22Rv1 (cell line): ENCODE measurements at regions not wholly inside any gene's neighbourhood (a gene's known extent, or its start where the extent isn't known, plus 50 kb on each side); places are given as distances from the start of the nearest gene placed in this dataset.

ENCODE experiments used
- H3K27ac ChIP-seq: fragments of 450-650 bp; 2 replicates; pipeline ENCODE4 v1.5.1; 2017
- ZFX ChIP-seq: fragments of 450-650 bp; IDR thresholded peaks from 2 replicates; pipeline ENCODE4 v1.6.1; 2017; ENCODE audit warnings: antibody characterized with exemption, borderline replicate concordance
- TF ChIP-seq, protein P1 (sequence below): fragments of 450-650 bp; IDR thresholded peaks from 2 replicates; pipeline ENCODE4 v1.5.1; 2017; ENCODE audit warnings: mild to moderate bottlenecking

DNA sequence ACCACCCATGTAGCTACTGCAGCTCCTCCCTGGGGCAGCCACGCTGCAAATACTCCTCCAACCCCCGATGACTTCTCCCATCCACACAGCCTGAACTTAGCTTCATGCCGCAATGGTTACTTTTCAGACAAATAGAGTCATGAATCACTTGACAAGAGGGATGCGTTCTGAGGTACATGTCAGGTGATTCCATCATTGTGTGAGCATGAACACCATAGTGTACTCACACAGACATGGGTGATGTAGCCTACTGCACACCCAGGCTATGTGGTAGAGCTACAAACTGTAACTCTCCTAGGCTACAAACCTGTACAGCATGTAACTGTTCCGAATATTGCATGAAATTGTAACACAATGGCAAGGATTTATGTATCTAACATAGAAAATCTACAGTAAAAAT lies 298.5 kb upstream of the SLC35B3 start:
- H3K27ac ChIP-seq = no peak overlapping the region
- TF ChIP-seq, protein P1, sequence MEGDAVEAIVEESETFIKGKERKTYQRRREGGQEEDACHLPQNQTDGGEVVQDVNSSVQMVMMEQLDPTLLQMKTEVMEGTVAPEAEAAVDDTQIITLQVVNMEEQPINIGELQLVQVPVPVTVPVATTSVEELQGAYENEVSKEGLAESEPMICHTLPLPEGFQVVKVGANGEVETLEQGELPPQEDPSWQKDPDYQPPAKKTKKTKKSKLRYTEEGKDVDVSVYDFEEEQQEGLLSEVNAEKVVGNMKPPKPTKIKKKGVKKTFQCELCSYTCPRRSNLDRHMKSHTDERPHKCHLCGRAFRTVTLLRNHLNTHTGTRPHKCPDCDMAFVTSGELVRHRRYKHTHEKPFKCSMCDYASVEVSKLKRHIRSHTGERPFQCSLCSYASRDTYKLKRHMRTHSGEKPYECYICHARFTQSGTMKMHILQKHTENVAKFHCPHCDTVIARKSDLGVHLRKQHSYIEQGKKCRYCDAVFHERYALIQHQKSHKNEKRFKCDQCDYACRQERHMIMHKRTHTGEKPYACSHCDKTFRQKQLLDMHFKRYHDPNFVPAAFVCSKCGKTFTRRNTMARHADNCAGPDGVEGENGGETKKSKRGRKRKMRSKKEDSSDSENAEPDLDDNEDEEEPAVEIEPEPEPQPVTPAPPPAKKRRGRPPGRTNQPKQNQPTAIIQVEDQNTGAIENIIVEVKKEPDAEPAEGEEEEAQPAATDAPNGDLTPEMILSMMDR = no peak
- TF ChIP-seq ZFX = no peak

DNA sequence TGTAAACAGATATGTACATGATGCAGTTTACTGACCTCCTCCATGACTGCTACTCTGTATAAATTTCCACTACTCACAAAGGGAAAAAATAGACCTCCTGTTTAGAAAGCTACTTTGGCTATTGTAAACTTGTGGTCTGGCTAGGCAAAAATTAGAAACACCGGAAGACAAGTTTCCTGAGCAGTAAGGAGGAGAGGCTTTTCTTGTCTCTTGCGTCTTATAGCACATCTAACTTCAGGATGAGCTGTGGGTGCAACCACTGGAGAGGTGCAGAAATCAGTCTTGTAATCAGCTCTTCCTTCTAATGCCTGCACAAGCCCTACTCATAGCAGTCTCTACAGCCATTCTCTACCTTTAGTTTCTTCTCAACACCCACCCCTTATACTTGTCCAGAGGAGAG lies 296.5 kb upstream of the SLC35B3 start:
- TF ChIP-seq, protein P1 = no peak
- no peak for TF ChIP-seq ZFX
- H3K27ac ChIP-seq = no peak overlapping the region

DNA sequence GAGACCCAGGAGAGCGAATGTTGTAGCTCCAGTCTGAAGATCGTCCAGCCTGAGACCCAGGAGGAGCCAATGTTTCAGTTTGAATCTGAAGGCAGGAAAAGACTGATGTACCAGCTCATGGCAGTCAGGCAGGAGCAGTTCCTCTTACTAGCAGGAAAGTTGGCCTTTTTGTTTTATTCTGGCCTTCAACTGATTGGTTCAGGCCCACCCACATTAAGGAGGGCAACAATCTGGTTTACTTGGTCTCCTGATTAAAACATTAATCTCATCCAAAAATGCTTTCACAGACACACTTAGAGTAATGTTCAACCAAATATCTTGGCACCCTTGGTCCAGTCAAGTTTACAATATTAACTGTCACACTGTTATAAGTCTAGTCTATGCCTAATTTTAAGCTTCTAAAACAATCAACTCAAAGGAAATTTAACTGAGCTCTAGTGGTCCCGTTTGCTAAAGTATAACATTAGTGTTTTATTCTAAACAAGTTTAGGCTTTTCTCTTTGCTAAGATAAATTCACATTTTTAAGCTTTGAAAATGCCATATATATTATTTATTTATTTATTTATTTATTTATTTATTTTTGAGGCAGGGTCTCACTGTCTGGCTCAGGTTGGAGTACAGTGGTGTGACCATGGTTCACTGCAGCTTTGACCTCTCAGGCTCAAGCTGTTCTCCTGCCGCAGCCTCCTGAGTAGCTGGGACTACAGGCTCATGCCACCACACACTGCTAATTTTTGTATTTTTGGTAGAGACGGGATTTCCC lies 275.5 kb upstream of the SLC35B3 start:
- H3K27ac ChIP-seq = no peak overlapping the region
- TF ChIP-seq, protein P1 = no peak
- TF ChIP-seq ZFX = no peak

DNA sequence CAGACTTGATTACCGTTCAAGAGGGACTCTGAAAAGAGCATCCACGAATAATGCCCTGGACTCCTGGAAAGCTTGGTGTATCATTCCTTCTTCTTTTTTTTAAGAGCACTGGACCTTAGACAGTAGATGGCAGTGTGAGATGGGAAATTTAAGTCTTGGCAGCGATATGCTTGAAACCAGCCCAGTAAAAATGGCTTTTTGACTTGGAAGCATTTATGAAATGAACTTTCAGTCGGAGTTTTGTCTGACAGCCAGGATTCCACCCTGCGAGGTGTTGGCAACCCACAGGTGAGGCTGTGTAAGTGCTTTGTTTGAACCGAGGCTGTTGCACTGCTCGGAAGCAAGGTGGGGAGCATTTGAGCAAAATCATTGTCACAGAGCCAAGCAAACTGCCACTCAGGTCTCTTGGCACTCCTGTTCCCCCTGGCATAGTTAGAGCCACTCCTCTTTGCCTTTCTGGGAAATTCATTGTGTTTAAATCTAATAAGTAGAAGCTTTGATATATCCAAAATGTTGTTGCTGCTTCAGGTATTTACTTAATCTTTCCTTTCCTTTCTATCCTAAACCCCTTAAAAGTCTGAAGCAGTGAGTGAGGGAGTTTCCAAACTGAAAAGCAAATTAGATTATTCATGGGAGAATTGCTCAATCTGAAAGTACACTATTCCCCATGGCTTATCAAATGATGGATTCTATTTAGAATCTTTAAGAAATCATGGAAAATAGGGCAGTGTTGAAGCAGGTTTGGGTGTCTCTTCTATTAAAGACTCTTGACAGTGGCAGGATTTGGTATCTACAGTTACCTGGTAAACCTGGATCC lies 272.8 kb upstream of the SLC35B3 start:
- peak overlapping the region; percentile 39 for H3K27ac ChIP-seq
- TF ChIP-seq ZFX = no peak
- TF ChIP-seq, protein P1 = peak; percentile 64

DNA sequence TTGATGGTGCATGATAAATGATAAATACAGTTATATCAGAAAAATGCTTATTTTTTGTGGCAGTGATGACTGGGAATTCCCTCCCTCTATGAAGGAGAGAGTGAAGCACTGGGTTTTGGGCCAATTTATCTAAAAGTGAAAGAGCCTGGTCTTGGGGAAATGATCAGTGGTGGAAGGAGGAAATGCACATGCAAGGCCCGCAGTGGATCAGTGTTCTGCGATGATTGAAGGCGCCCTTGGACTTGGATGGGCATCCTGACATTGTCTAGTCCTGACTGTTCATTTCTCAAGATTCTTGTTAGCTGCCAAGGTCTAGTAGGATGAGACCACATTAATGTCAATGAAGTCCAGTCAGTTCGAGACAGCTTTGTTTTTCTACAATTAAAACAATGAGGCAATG lies 272.0 kb upstream of the SLC35B3 start:
- no peak for TF ChIP-seq ZFX
- TF ChIP-seq, protein P1 = no peak
- H3K27ac ChIP-seq = no peak overlapping the region

DNA sequence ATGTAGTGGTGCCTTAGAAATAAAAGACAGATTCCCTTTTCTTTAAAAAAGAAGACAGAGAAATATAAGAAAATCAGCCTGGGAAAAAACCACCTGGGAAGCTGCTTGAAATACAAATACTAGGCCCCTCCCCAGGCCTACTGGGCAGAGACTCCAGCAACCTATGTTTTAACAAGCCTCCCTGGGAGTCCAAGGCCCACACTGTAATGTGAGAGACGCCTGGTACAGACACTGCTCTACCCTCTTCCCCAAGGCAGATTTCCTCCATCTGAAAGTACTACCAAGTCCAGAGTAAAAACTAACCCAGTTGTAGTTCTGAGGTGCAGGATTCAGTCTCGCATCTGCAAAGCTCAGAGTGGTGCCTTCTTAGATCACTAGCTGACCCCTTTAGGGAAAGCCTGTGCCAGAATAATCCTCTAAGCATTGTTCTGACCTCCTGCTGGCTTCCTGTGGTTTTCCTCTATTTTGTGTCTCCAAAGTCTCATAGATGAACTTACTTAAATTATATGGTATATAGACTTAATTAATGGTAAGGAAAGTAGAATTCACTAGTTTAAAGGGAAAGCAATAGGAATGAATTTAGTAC lies 270.2 kb upstream of the SLC35B3 start:
- H3K27ac ChIP-seq = no peak overlapping the region
- TF ChIP-seq ZFX = no peak
- TF ChIP-seq, protein P1 = no peak
